M059J (cell line): ENCODE measurements at regions not wholly inside any gene's neighbourhood (a gene's known extent, or its start where the extent isn't known, plus 50 kb on each side); places are given as distances from the start of the nearest gene placed in this dataset.
A peak's percentile ranks its signal among the peaks of the same experiment; 100 is the strongest.

Source experiments
- DNase-seq: peaks from one replicate; pipeline ENCODE4 v3.0.0-alpha.2; 2012; ENCODE audit warnings: low read depth

GRCh38 chr16:79933603-79934002 is 333.1 kb upstream of the MAF start:
- DNase-seq = no peak

GRCh38 chr16:79932572-79932971 is 332.0 kb upstream of the MAF start:
- DNase-seq = peak; percentile 29

- no peak for DNase-seq
These were observed 331.2 kb upstream of the MAF start for GRCh38 chr16:79931721-79932120.

- DNase-seq = no peak
These were observed 328.9 kb upstream of the MAF start for GRCh38 chr16:79929260-79929965.

- DNase-seq = no peak
These were observed 327.8 kb upstream of the MAF start for GRCh38 chr16:79928142-79928873.

- DNase-seq = no peak
These were observed 326.1 kb upstream of the MAF start for GRCh38 chr16:79926451-79927205.

GRCh38 chr16:79923431-79923830 is 322.9 kb upstream of the MAF start:
- no peak for DNase-seq

- DNase-seq = no peak
These were observed 320.1 kb upstream of the MAF start for GRCh38 chr16:79920685-79921084.

GRCh38 chr16:79918916-79919315 is 318.4 kb upstream of the MAF start:
- DNase-seq = no peak

GRCh38 chr16:79915761-79916160 is 315.2 kb upstream of the MAF start:
- DNase-seq = no peak

- DNase-seq = no peak
These were observed 314.6 kb upstream of the MAF start for GRCh38 chr16:79914961-79915720.

- peak; percentile 3 for DNase-seq
These were observed 312.2 kb upstream of the MAF start for GRCh38 chr16:79912592-79913310.

GRCh38 chr16:79911660-79912059 is 311.1 kb upstream of the MAF start:
- DNase-seq = no peak

- no peak for DNase-seq
These were observed 309.0 kb upstream of the MAF start for GRCh38 chr16:79909571-79909970.

GRCh38 chr16:79903471-79903870 is 302.9 kb upstream of the MAF start:
- no peak for DNase-seq

GRCh38 chr16:79902351-79902750 is 301.8 kb upstream of the MAF start:
- DNase-seq = peak; percentile 26

- no peak for DNase-seq
These were observed 301.0 kb upstream of the MAF start for GRCh38 chr16:79901522-79901921.

GRCh38 chr16:79899716-79900115 is 299.2 kb upstream of the MAF start:
- DNase-seq = no peak

- DNase-seq = no peak
These were observed 298.8 kb upstream of the MAF start for GRCh38 chr16:79899316-79899715.

GRCh38 chr16:79898703-79899102 is 298.2 kb upstream of the MAF start:
- DNase-seq = no peak

GRCh38 chr16:79897453-79898146 is 297.1 kb upstream of the MAF start:
- DNase-seq = peak; percentile 39
